GM23338 (cell line): ENCODE measurements at regions not wholly inside any gene's neighbourhood (a gene's known extent, or its start where the extent isn't known, plus 50 kb on each side); places are given as distances from the start of the nearest gene placed in this dataset.
A peak's percentile ranks its signal among the peaks of the same experiment; 100 is the strongest.

Experiments used
- ATAC-seq: fragments of 200-7000 bp; cut with Tn5 transposase; 3 replicates; pipeline ENCODE4 v1.9.1; 2020
- DNase-seq: peaks from one replicate; pipeline ENCODE4 v3.0.0-alpha.2; 2015; ENCODE audit warnings: low spot score
- H2AFZ ChIP-seq: fragments of 200-600 bp; sonication (generic); 2 replicates; pipeline ENCODE4 v1.8.0; 2016; ENCODE audit warnings: antibody characterized with exemption, mild to moderate bottlenecking, moderate library complexity
- H3F3A ChIP-seq: fragments of 200-600 bp; sonication (generic); replicated peaks from 2 replicates; pipeline ENCODE4 v1.8.0; 2017; ENCODE audit warnings: antibody characterized with exemption, mixed run types, low read depth
- H3K27ac ChIP-seq: fragments of 200-600 bp; sonication (generic); 2 replicates; pipeline ENCODE4 v1.6.1; 2016; ENCODE audit warnings: low read depth
- H3K27me3 ChIP-seq: fragments of 200-600 bp; sonication (generic); 2 replicates; pipeline ENCODE4 v1.8.0; 2016; ENCODE audit warnings: mild to moderate bottlenecking, mixed run types, moderate library complexity; ENCODE audit not compliant: insufficient read depth
- H3K36me3 ChIP-seq: fragments of 200-600 bp; sonication (generic); 2 replicates; pipeline ENCODE4 v1.8.0; 2016; ENCODE audit warnings: mild to moderate bottlenecking; ENCODE audit not compliant: insufficient read depth
- H3K4me1 ChIP-seq: fragments of 200-600 bp; sonication (generic); 2 replicates; pipeline ENCODE4 v1.8.0; 2016; ENCODE audit warnings: mild to moderate bottlenecking, moderate library complexity; ENCODE audit not compliant: insufficient read depth
- H3K4me2 ChIP-seq: fragments of 200-600 bp; sonication (generic); 2 replicates; pipeline ENCODE4 v1.7.1; 2017; ENCODE audit warnings: mixed run types
- H3K4me3 ChIP-seq: fragments of 200-600 bp; sonication (generic); 2 replicates; pipeline ENCODE4 v1.6.1; 2016; ENCODE audit warnings: mixed run types
- H3K79me2 ChIP-seq: fragments of 200-600 bp; sonication (generic); replicated peaks from 2 replicates; pipeline ENCODE4 v1.8.0; 2017; ENCODE audit warnings: mild to moderate bottlenecking; ENCODE audit not compliant: insufficient read depth
- H3K9me2 ChIP-seq: fragments of 200-600 bp; sonication (generic); 2 replicates; pipeline ENCODE4 v1.8.0; 2017; ENCODE audit not compliant: insufficient read depth
- H4K20me1 ChIP-seq: fragments of 200-600 bp; sonication (generic); replicated peaks from 2 replicates; pipeline ENCODE4 v1.8.0; 2017; ENCODE audit warnings: mild to moderate bottlenecking; ENCODE audit not compliant: insufficient read depth
- H3K27ac Mint-ChIP-seq: 2 replicates; pipeline ENCODE4 v1.8.0; 2020; ENCODE audit warnings: inconsistent platforms, mild to moderate bottlenecking, moderate library complexity, mixed read lengths
- H3K27me3 Mint-ChIP-seq: 3 replicates; pipeline ENCODE4 v1.8.0; 2022; ENCODE audit warnings: low read depth, mild to moderate bottlenecking, moderate library complexity, mixed read lengths, inconsistent platforms; ENCODE audit not compliant: insufficient read depth, poor library complexity
- H3K36me3 Mint-ChIP-seq: 3 replicates; pipeline ENCODE4 v1.8.0; 2021; ENCODE audit warnings: low read depth, mild to moderate bottlenecking, inconsistent platforms, moderate library complexity, mixed read lengths
- H3K4me1 Mint-ChIP-seq: 3 replicates; pipeline ENCODE4 v1.8.0; 2020; ENCODE audit warnings: mild to moderate bottlenecking, inconsistent platforms, mixed read lengths
- H3K4me3 Mint-ChIP-seq: 3 replicates; pipeline ENCODE4 v1.8.0; 2021; ENCODE audit warnings: moderate library complexity, mild to moderate bottlenecking, inconsistent platforms, mixed read lengths
- H3K9me3 Mint-ChIP-seq: 3 replicates; pipeline ENCODE4 v1.8.0; 2020; ENCODE audit warnings: moderate library complexity, mild to moderate bottlenecking, inconsistent platforms, mixed read lengths
- CREB1 ChIP-seq: fragments of 250-450 bp; sonication (Bioruptor Pico); IDR thresholded peaks from 2 replicates; pipeline ENCODE4 v1.5.0; 2020; ENCODE audit warnings: low read depth, mild to moderate bottlenecking, moderate library complexity
- EZH2 ChIP-seq: fragments of 200-600 bp; sonication (generic); IDR thresholded peaks from one replicate; pipeline ENCODE4 v1.8.0; 2017; ENCODE audit warnings: antibody characterized with exemption, mild to moderate bottlenecking, low read depth; ENCODE audit not compliant: unreplicated experiment
- NANOG ChIP-seq: IDR thresholded peaks from 2 replicates; pipeline ENCODE4 v1.6.1; 2016; ENCODE audit warnings: antibody characterized with exemption, borderline replicate concordance
- POLR2AphosphoS5 ChIP-seq: IDR thresholded peaks from 2 replicates; pipeline ENCODE4 v1.6.1; 2016; ENCODE audit warnings: antibody characterized with exemption, low read depth
- STAT1 ChIP-seq: IDR thresholded peaks from one replicate; pipeline ENCODE4 v1.6.1; 2016; ENCODE audit warnings: antibody characterized with exemption; ENCODE audit not compliant: unreplicated experiment
- ZNF114 ChIP-seq: fragments of 250-450 bp; sonication (Bioruptor Pico); IDR thresholded peaks from 2 replicates; pipeline ENCODE4 v1.5.0; 2020; ENCODE audit warnings: mild to moderate bottlenecking, moderate library complexity
- ZNF331 ChIP-seq: fragments of 250-450 bp; sonication (Bioruptor Pico); IDR thresholded peaks from 2 replicates; pipeline ENCODE4 v1.5.0; 2020; ENCODE audit warnings: low read depth, mild to moderate bottlenecking, moderate library complexity
- TF ChIP-seq, protein P1 (sequence below), 2 experiments: fragments of 200-600 bp in 1 of 2; sonication (generic) in 1 of 2; conservative IDR thresholded peaks; 2 replicates each; pipeline versions ENCODE4 v1.5.1 to v1.6.1; 2016 to 2017; ENCODE audit warnings: antibody characterized with exemption in 2 of 2, low read depth in 2 of 2, mild to moderate bottlenecking in 2 of 2, moderate library complexity in 1 of 2
- TF ChIP-seq, protein P2 (sequence below): IDR thresholded peaks from one replicate; pipeline ENCODE4 v1.6.1; 2018; ENCODE audit warnings: antibody characterized with exemption; ENCODE audit not compliant: unreplicated experiment
- TF ChIP-seq, protein P3 (sequence below): fragments of 250-450 bp; sonication (Bioruptor Pico); IDR thresholded peaks from 2 replicates; pipeline ENCODE4 v1.5.0; 2020; ENCODE audit warnings: mild to moderate bottlenecking, moderate library complexity

DNA sequence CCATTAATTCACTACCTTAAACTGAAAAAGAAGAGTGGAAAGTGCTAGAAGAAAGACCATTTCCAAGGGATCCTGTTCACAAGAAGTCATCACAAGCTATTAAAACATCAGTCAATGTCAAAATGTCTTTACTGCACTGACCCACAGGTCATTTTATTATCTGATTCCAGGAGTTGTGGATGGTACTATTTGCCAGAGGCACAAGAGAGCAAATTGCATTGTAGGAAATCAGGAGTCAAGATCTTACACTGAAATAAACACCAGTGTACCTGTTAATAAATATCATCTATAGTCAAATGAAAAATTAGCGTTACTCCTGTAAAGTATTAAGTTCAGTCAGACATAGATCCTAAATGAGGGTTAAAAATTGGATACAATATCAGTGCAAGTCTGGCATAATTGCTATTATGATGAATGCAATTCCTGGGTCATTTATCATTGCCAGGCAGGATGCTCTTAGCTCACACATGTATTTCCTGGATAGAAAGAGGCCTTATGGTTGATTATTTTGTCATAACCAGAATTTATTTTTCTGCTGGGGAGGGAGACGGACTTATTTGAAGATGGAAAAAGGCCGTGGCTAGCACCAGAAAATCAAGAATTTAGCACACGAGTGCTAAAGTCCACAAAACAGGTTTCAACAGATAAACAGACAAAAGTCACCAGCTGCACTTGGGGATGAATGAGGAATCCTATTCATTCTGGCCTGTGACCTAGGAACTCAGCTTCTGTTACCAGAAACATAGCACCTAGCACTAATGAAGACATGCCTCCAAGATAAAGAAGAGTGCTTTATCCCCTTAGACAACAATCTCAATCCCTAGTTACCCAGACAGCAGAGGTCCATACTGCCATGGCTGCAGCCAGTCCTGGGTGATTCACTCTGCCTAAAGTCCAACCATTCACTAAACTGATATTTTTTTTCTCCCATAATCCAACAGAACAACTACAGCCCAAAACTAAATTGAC is 683.1 kb upstream of the POM121L12 start:
- Histone ChIP-seq H3K4me2 (no peak overlapping the region), H2AFZ (no peak overlapping the region; the same call in 1 of the 2 replicates), H3K4me1 (no peaks in the 10 kb centered on the region), H3K36me3 (no peaks in the 10 kb centered on the region), H3K4me3 (no peak overlapping the region), H3K9me2 (peaks cover 3% of the 10 kb centered on the region; the same call in 1 of the 2 replicates), H3K27ac (no peak overlapping the region), H4K20me1 (no peaks in the 10 kb centered on the region), H3K79me2 (no peaks in the 10 kb centered on the region), H3K27me3 (no peaks in the 10 kb centered on the region), H3F3A (no peaks in the 10 kb centered on the region)
- Mint-ChIP-seq H3K9me3 (no peaks in the 10 kb centered on the region; the same call in 2 of the 3 replicates), H3K27ac (no peak overlapping the region), H3K27me3 (no peaks in the 10 kb centered on the region), H3K4me3 (no peak overlapping the region), H3K4me1 (no peaks in the 10 kb centered on the region), H3K36me3 (no peaks in the 10 kb centered on the region)
- ATAC-seq, result no peak
- TF ChIP-seq EZH2 (no peak), ZNF331 (no peak), CREB1 (no peak), POLR2AphosphoS5 (no peak), NANOG (no peak), ZNF114 (CRISPR knock-in tag) (no peak)
- TF ChIP-seq, protein P1, sequence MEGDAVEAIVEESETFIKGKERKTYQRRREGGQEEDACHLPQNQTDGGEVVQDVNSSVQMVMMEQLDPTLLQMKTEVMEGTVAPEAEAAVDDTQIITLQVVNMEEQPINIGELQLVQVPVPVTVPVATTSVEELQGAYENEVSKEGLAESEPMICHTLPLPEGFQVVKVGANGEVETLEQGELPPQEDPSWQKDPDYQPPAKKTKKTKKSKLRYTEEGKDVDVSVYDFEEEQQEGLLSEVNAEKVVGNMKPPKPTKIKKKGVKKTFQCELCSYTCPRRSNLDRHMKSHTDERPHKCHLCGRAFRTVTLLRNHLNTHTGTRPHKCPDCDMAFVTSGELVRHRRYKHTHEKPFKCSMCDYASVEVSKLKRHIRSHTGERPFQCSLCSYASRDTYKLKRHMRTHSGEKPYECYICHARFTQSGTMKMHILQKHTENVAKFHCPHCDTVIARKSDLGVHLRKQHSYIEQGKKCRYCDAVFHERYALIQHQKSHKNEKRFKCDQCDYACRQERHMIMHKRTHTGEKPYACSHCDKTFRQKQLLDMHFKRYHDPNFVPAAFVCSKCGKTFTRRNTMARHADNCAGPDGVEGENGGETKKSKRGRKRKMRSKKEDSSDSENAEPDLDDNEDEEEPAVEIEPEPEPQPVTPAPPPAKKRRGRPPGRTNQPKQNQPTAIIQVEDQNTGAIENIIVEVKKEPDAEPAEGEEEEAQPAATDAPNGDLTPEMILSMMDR (conservative IDR thresholded peaks at IDR 0.05; ENCODE audit: low read depth in 2 of 2), result no peak
- TF ChIP-seq, protein P2, sequence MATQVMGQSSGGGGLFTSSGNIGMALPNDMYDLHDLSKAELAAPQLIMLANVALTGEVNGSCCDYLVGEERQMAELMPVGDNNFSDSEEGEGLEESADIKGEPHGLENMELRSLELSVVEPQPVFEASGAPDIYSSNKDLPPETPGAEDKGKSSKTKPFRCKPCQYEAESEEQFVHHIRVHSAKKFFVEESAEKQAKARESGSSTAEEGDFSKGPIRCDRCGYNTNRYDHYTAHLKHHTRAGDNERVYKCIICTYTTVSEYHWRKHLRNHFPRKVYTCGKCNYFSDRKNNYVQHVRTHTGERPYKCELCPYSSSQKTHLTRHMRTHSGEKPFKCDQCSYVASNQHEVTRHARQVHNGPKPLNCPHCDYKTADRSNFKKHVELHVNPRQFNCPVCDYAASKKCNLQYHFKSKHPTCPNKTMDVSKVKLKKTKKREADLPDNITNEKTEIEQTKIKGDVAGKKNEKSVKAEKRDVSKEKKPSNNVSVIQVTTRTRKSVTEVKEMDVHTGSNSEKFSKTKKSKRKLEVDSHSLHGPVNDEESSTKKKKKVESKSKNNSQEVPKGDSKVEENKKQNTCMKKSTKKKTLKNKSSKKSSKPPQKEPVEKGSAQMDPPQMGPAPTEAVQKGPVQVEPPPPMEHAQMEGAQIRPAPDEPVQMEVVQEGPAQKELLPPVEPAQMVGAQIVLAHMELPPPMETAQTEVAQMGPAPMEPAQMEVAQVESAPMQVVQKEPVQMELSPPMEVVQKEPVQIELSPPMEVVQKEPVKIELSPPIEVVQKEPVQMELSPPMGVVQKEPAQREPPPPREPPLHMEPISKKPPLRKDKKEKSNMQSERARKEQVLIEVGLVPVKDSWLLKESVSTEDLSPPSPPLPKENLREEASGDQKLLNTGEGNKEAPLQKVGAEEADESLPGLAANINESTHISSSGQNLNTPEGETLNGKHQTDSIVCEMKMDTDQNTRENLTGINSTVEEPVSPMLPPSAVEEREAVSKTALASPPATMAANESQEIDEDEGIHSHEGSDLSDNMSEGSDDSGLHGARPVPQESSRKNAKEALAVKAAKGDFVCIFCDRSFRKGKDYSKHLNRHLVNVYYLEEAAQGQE, result no peak
- no peak for DNase-seq

DNA sequence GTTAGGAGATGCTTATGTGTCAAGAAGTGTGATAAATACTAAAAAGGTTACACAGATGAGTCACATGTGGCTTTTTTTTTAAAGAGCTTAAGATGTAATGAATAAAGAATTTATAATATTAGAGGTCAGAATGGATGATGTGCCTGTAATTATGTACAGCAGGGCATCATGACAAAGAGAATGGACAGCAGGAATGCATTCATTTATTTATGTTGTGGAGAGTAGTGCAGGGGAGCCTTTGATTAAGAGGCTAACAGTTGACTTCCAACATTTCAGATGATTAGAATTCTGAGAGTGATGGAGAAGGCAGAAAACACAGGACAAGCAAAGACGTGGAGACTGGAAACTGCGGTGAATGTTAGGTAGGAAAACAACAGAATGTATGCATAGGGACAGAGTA is 691.4 kb upstream of the POM121L12 start:
- Histone ChIP-seq H3K27ac (no peak overlapping the region), H3K9me2 (peaks cover 7% of the 10 kb centered on the region; the same call in 1 of the 2 replicates), H3K36me3 (no peaks in the 10 kb centered on the region), H3F3A (no peaks in the 10 kb centered on the region), H2AFZ (peak overlapping the region; percentile 80; the same call in 1 of the 2 replicates), H3K4me3 (no peak overlapping the region), H3K4me2 (no peak overlapping the region), H3K4me1 (no peaks in the 10 kb centered on the region), H3K79me2 (no peaks in the 10 kb centered on the region), H3K27me3 (no peaks in the 10 kb centered on the region), H4K20me1 (no peaks in the 10 kb centered on the region)
- Mint-ChIP-seq H3K27me3 (no peaks in the 10 kb centered on the region), H3K36me3 (no peaks in the 10 kb centered on the region), H3K27ac (no peak overlapping the region), H3K9me3 (peaks cover 3% of the 10 kb centered on the region; the same call in 1 of the 3 replicates), H3K4me3 (no peak overlapping the region), H3K4me1 (peaks cover 2% of the 10 kb centered on the region; the same call in 1 of the 3 replicates)
- ATAC-seq (no peak), DNase-seq (no peak)
- TF ChIP-seq STAT1 (no peak), ZNF114 (CRISPR knock-in tag) (no peak)
- TF ChIP-seq, protein P3, sequence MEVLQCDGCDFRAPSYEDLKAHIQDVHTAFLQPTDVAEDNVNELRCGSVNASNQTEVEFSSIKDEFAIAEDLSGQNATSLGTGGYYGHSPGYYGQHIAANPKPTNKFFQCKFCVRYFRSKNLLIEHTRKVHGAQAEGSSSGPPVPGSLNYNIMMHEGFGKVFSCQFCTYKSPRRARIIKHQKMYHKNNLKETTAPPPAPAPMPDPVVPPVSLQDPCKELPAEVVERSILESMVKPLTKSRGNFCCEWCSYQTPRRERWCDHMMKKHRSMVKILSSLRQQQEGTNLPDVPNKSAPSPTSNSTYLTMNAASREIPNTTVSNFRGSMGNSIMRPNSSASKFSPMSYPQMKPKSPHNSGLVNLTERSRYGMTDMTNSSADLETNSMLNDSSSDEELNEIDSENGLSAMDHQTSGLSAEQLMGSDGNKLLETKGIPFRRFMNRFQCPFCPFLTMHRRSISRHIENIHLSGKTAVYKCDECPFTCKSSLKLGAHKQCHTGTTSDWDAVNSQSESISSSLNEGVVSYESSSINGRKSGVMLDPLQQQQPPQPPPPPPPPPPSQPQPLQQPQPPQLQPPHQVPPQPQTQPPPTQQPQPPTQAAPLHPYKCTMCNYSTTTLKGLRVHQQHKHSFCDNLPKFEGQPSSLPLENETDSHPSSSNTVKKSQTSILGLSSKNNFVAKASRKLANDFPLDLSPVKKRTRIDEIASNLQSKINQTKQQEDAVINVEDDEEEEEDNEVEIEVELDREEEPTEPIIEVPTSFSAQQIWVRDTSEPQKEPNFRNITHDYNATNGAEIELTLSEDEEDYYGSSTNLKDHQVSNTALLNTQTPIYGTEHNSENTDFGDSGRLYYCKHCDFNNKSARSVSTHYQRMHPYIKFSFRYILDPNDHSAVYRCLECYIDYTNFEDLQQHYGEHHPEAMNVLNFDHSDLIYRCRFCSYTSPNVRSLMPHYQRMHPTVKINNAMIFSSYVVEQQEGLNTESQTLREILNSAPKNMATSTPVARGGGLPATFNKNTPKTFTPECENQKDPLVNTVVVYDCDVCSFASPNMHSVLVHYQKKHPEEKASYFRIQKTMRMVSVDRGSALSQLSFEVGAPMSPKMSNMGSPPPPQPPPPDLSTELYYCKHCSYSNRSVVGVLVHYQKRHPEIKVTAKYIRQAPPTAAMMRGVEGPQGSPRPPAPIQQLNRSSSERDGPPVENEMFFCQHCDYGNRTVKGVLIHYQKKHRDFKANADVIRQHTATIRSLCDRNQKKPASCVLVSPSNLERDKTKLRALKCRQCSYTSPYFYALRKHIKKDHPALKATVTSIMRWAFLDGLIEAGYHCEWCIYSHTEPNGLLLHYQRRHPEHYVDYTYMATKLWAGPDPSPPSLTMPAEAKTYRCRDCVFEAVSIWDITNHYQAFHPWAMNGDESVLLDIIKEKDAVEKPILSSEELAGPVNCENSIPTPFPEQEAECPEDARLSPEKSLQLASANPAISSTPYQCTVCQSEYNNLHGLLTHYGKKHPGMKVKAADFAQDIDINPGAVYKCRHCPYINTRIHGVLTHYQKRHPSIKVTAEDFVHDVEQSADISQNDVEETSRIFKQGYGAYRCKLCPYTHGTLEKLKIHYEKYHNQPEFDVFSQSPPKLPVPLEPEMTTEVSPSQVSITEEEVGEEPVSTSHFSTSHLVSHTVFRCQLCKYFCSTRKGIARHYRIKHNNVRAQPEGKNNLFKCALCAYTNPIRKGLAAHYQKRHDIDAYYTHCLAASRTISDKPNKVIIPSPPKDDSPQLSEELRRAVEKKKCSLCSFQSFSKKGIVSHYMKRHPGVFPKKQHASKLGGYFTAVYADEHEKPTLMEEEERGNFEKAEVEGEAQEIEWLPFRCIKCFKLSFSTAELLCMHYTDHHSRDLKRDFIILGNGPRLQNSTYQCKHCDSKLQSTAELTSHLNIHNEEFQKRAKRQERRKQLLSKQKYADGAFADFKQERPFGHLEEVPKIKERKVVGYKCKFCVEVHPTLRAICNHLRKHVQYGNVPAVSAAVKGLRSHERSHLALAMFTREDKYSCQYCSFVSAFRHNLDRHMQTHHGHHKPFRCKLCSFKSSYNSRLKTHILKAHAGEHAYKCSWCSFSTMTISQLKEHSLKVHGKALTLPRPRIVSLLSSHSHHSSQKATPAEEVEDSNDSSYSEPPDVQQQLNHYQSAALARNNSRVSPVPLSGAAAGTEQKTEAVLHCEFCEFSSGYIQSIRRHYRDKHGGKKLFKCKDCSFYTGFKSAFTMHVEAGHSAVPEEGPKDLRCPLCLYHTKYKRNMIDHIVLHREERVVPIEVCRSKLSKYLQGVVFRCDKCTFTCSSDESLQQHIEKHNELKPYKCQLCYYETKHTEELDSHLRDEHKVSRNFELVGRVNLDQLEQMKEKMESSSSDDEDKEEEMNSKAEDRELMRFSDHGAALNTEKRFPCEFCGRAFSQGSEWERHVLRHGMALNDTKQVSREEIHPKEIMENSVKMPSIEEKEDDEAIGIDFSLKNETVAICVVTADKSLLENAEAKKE (CRISPR knock-in tag), result no peak
